GM19025 (cell line): ENCODE measurements at regions not wholly inside any gene's neighbourhood (a gene's known extent, or its start where the extent isn't known, plus 50 kb on each side); places are given as distances from the start of the nearest gene placed in this dataset.
"Not testable (repeated sequence)": the region's sequence is repeated elsewhere in the genome, so short reads cannot be mapped to it uniquely, and the experiment has no call there.

ENCODE experiments used
- ATAC-seq: cut with Tn5 transposase; IDR thresholded peaks from one replicate; pipeline ENCODE4 v1.9.1; 2021; ENCODE audit warnings: mild to moderate bottlenecking, low read depth, moderate library complexity; ENCODE audit not compliant: unreplicated experiment

- not testable (repeated sequence) for ATAC-seq
Observed at GRCh38 chr15:84094720-84095119, 140.9 kb upstream of the GOLGA6L4 start.

GRCh38 chr15:84097053-84097452 lies 138.5 kb upstream of the GOLGA6L4 start:
- not testable (repeated sequence) for ATAC-seq

- ATAC-seq = no peak
Observed at GRCh38 chr15:84098604-84099003, 137.0 kb upstream of the GOLGA6L4 start.

GRCh38 chr15:84099181-84099580 lies 136.4 kb upstream of the GOLGA6L4 start:
- no peak for ATAC-seq

GRCh38 chr15:84103345-84103744 lies 132.2 kb upstream of the GOLGA6L4 start:
- no peak for ATAC-seq

GRCh38 chr15:84104853-84105252 lies 130.7 kb upstream of the GOLGA6L4 start:
- ATAC-seq = no peak

GRCh38 chr15:84108728-84109127 lies 126.8 kb upstream of the GOLGA6L4 start:
- no peak for ATAC-seq

GRCh38 chr15:84111575-84111974 lies 124.0 kb upstream of the GOLGA6L4 start:
- no peak for ATAC-seq

GRCh38 chr15:84112025-84112424 lies 123.5 kb upstream of the GOLGA6L4 start:
- no peak for ATAC-seq

- ATAC-seq = no peak
Observed at GRCh38 chr15:84113919-84114318, 121.7 kb upstream of the GOLGA6L4 start.

- not testable (repeated sequence) for ATAC-seq
Observed at GRCh38 chr15:84114680-84115079, 120.9 kb upstream of the GOLGA6L4 start.

GRCh38 chr15:84119351-84119750 lies 116.2 kb upstream of the GOLGA6L4 start:
- ATAC-seq = not testable (repeated sequence)

GRCh38 chr15:84120903-84121302 lies 114.7 kb upstream of the GOLGA6L4 start:
- not testable (repeated sequence) for ATAC-seq

GRCh38 chr15:84128706-84129105 lies 106.9 kb upstream of the GOLGA6L4 start:
- ATAC-seq = not testable (repeated sequence)

- not testable (repeated sequence) for ATAC-seq
Observed at GRCh38 chr15:84130098-84130831, 105.3 kb upstream of the GOLGA6L4 start.

- ATAC-seq = not testable (repeated sequence)
Observed at GRCh38 chr15:84135931-84136456, 99.6 kb upstream of the GOLGA6L4 start.

- peak; percentile 90 for ATAC-seq
Observed at GRCh38 chr15:84142888-84143337, 92.7 kb upstream of the GOLGA6L4 start.

- no peak for ATAC-seq
Observed at GRCh38 chr15:84143753-84144314, 91.7 kb upstream of the GOLGA6L4 start.

- not testable (repeated sequence) for ATAC-seq
Observed at GRCh38 chr15:84144946-84145345, 90.6 kb upstream of the GOLGA6L4 start.

GRCh38 chr15:84146299-84146698 lies 89.3 kb upstream of the GOLGA6L4 start:
- ATAC-seq = not testable (repeated sequence)

GRCh38 chr15:84147307-84147706 lies 88.3 kb upstream of the GOLGA6L4 start:
- not testable (repeated sequence) for ATAC-seq
